NCI-H460 (cell line): ENCODE measurements at regions not wholly inside any gene's neighbourhood (a gene's known extent, or its start where the extent isn't known, plus 50 kb on each side); places are given as distances from the start of the nearest gene placed in this dataset.
"Not testable (repeated sequence)": the region's sequence is repeated elsewhere in the genome, so short reads cannot be mapped to it uniquely, and the experiment has no call there.

Experiments used
- DNase-seq: peaks from one replicate; pipeline ENCODE4 v3.0.0-alpha.2; 2016; ENCODE audit warnings: low read depth; ENCODE audit errors: extremely low read depth

DNA sequence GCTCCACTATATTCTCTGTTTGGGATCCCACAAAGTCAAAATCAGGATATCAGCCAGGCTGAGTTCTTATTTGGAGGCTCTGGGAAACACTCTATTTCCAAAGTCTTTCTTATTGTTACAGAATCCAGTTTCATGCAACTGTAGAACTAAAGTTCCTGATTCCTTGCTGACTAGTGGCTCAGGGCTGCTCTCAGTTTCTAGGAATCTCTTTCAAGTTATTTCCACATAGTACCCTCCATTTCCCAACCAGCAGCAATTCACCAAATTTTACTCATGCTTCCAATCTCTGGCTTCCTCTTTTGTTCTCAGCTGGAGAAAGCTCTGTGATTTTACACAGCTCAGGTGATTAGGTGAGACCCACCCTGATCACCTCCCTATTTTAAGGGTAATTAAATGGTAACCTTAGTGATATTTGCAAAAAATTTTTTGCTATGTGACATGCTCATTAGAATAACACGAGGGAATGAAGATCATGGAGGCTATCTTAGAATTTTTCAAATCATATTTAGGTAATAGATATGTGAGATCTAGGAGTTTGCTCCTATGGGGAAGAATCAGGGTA lies 794.9 kb upstream of the ARRDC3 start:
- DNase-seq, result no peak

DNA sequence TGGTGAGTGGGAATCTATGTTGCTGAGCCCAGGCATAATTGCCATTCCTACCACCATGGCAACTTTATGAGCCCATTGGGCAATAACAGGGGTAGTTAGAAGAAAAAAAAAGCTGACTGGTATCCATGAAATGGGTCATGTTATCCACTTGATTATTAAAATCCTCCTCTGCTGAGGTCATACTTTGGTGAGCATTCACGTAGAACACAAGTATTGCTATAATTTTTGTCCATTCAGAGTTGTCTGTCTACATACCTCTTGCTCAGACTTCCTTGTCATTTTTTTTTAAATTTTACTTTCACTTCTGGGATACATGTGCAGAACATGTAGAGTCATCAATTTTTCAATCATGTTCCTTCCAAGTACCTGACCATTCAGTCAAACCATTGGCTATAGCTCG lies 780.8 kb upstream of the ARRDC3 start:
- no peak for DNase-seq

DNA sequence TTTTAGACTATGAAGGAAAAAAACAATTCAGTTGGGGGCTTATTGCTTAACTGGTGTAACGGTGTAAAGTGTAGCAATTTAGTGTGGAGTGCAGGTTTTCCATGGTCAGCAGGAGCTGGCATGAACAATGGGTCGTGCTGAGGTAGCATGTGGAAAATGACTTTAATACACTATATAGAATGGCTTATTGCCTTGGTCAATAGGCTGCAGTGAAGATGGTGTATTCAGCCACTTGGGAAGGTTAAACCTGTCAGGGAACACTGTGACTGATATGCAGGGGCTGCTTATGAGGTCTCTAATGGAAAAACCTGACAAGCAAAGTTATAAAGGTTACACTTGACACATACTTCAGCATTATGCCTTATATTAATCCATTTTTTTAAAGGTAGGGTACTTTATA lies 764.7 kb upstream of the ARRDC3 start:
- no peak for DNase-seq

DNA sequence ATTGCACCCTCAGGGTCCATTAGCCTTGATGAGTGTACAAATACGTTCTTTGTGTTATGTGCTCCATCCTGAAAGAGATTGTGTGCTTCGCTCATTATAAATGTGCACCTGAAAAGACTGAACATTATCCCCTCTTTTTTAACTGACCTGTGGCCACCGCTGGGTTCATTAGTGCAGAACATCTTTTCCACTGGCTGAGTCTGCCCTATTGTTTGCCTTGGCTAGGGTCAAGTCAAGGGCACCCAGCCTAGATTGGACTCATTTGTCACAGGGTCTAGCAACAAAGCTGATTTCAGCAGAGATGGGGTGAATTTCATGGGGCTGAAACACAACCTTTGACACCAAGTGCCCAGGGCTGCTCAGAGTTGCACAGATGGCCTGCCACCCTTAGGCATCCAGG lies 764.1 kb upstream of the ARRDC3 start:
- DNase-seq, result no peak

DNA sequence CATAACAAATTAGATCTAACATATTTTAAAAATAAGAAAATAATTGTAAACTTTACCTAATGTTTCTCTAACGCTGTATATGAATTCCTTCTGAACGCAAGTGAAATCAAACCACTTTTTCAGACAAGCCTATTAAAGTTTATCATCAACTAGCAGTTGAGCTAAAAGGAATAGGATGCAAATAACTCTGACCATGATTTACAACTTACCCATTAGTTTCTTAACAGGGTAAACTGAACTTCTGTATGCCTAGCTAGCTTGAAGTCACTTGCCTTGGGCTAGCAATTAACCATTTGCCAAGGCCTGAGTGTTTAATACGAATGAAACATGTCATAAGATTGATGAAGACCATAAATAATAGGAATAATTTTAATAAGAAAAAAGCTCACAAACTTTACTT lies 762.7 kb upstream of the ARRDC3 start:
- DNase-seq, result no peak

DNA sequence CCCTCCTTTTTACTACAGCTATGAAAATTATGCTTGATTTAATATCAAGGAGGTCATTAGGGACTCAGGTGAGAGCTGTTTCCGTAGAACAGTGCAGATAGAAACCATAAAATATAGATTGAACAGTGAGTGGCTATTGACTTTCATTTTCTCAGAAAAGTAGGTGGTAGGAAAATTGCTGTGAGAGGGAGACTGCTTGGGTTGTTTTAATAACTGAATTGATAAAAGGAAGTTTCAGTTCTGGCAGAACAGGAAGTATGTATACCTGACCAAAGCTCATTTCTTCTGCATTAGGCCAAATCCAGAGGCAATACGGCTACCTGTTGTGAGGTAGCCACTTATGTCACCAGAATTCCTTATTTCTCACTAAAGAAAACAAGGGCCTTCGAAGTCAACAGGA lies 761.7 kb upstream of the ARRDC3 start:
- no peak for DNase-seq

DNA sequence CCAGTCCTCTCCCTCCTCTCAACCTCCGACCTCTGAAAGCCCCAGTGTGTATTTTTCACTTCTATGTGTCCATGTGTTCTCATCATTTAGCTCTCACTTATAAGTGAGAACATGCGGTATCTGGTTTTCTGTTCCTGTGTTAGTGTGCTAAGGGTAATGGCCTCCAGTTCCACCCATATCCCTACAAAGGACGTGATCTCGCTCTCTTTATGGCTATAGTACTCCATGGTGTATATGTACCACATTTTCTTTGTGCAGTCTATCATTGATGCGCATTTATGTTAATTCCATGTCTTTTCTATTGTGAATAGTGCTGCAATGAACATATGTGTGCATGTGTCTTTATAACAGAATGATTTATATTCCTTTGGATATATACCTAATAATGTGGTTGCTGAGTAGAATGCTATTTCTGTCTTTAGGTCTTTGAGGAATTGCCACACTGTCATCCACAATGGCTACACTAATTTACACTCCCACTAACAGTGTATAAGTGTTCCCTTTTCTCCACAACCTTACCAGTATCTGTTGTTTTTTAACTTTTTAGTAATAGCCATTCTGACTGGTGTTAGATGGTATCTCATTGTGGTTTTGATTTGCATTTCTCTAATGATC lies 749.3 kb upstream of the ARRDC3 start:
- not testable (repeated sequence) for DNase-seq

DNA sequence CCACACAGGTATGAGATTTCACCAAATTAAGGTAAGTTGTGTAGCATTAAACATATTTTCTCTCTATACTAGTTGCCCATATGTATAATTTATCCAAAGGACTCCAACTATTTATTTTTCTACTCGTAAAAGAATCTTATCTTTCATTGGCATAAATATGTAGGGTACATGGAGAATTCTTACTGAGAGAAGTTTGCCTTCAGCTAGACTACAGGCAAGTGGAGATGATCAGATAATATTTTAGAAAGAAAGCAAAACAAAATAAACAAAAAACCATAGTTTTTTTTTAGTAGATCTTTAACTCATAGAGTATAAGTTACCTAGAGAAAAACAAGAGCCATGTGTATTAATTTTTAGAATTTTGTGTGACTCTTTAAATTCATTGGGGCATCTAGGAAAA lies 743.1 kb upstream of the ARRDC3 start:
- no peak for DNase-seq

DNA sequence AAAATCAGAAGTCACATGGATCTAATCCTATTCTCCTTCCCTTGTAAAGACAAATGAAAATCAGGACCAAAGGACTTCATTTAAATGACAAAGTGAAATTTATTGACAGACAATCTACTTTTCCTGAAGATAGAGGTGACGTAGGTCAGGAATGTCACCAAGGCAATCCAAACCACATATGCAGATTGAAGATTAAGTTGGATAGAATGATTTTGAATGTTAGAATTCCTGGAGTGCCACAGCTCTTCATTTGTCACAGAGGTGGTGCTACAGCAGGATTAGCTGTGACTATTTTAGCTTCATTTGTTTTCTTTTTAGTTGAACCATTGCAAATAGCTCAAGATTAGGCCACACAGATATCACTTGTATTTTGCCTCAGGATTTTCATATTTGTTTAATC lies 736.0 kb upstream of the ARRDC3 start:
- no peak for DNase-seq

DNA sequence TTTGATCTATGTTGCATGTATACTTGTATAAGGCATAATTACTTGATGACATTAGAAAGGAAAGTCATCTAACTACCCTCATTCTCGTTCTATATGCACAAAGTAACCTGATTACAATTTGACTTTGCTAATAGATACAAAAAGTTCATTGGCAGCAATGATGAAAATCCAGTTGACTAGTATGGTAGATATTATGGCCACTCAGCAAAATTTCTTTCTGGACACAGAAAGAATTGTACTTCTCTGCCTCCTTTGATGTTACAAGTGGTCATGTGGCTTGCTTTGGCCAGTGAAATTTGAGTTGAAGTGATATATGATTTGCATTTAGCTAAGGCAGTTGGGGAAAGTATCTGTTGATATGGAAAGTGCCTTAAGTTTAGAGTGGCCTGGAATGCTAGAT lies 723.7 kb upstream of the ARRDC3 start:
- no peak for DNase-seq

DNA sequence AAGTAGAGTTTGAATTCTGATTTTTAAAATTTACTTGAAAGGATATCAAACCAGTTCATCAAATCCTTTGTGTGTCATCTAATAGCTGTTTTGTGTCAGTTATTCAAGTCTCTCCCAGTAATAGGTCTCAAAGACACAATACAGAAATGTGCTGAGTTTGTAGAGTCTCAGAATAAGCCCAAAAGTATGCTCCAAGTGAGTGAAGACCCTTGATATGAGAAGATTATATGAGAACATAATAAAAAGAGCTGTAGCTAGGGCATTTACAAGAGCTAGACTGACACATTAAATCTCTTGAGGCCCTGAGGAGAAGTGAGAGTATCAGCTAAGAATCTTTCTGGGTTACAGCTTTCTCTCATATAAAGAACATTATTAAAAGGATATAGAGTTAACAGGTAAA lies 721.0 kb upstream of the ARRDC3 start:
- DNase-seq, result no peak

DNA sequence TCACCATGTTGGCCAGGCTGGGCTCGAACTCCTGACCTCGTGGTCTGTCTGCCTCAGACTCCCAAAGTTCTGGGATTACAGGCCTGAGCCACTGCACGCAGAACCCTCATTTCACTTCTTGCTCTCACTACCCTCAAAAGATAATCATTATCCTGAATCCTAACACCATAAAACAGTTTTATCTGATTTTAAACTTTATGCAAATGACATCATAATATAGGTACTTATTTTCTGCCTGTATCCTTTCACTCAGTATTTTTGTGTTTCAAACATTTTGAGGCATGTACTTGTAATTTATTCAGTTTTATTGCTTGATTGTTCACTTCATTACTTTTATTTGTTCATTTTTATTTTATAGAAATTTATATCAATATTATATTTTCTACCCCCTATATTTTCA lies 719.2 kb upstream of the ARRDC3 start:
- no peak for DNase-seq

DNA sequence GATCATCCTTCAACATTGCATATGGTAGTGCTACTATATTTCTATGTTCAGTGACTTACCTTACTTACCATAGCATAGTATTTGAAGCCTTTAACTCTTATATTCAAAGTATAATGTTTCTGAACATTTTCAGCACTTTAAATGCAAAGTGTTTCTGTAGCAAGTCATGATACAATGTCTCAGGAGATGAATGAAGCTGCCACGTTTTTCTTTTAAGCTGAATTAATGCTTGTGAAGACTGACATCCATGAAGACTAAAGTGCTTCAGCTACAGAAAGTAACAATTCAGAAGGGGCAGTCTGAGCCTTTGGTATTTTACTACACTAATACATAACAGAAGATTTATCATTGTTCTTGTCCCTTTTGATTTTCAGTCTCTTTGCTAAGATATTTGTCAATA lies 709.1 kb upstream of the ARRDC3 start:
- DNase-seq, result no peak

DNA sequence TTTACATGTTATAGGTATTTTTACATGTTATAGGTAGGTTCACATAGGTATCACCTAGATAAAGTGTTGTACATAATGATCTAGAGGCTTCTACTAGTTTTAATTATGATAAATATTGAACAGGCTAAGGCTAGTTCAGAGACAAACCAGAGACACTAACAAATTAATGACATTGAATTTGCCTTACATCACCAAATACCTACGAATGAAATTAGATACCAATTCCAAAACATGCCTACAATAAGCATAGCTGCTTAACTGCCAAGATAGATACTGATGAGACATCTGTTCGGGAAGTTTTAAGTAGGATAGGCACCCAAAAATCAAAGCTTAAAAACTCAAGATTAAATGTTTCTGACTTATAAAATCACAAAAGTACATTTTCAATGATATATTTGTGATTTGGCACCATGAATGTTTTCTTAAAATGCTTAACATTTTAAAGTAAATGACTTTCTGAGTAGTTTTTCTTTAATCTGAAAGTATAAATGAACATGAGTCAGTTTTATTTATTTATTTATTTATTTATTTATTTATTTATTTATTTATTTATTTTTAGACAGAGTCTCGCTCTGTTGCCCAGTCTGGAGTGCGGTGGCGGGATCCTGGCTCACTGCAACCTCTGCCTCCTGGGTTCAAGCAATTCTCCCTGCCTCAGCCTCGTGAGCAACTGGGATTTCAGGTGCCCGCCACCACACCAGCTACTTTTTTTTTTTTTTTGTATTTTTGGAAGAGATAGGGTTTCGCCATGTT lies 703.1 kb upstream of the ARRDC3 start:
- DNase-seq, result no peak

DNA sequence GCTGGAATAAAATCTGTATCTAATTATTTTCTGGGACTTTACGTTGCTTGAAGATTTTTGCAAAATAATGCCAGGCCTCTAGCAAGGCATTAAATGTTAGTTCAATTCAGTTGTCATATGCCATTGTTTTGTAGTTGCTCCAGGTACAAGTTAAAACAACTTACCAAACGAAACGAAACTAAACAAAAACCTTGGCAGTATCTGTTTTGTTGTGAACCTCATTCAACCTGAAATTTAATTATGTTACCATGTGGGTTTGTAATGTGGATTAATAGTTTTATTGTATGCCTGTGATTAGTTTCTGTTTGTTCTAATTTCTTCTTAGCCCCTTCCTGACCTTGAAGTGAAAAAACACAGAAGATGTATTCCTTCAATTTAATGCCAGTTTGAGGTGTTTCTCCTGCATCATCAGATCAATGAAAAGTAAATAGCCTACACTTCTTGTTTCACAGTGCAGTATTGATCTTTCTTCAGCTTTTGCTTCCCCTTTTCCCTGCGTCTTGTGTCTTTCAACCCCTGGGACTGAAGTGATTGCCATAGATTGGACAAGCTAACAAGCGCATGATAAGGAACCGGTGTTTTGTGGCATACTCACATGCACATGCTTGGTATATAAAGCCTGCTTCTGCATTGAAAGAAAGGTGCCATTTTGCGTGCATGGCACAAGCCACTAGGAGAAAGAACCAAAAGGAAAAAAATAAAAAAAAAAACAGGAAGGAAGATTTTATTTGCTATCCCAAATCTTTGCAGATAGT lies 699.0 kb upstream of the ARRDC3 start:
- no peak for DNase-seq

DNA sequence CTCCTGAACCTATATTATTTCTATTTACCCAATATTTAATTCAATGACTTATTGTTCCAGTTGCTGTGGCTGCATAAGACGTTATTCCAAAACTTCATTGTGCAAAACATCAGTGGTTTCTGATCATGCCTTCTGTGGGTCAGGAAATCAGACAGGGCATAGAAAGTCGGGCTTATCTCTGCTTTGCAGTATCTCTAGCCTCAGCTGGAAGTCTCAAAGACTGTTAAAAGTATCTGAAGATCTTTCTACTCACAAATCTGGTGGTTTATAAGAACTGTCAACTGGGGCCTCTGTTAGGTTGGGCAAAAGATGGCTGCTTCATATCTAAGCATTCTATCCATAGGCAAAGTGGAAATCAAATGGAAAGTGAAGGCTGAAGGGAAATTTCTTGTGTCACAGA lies 687.7 kb upstream of the ARRDC3 start:
- no peak for DNase-seq

DNA sequence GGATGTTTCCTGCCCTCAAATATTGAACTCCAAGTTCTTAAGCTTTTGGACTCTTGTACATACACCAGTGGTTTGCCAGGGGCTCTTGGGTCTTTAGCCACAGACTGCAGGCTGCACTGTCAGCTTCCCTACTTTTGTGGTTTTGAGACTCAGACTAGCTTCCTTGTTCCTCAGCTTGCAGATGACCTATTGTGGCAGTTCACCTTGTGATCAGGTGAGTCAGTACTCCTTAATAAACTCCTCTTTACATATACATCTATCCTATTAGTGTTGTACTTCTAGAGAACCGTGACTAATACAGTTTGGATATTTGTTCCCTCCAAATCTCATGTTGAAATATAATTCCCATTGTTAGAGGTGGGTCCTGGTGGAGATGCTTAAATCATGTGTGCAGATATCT lies 681.9 kb upstream of the ARRDC3 start:
- no peak for DNase-seq

DNA sequence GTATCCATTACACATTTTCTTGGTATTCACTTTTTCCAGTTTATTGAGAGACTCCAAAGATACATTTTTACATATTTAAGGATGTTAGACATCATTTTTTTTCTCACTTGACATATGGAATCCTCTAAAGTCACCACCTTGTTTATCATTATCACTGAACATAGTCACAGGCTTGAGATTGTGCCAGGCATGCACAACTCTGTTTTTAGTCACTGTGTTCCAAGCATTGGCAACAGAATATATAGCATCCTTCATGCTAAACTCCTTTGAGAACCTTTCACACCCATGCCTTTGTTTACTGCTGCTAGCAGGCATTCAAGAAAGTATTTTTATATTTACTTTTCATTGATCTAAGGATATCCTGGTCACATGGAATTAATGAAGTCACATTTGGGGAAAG lies 668.6 kb upstream of the ARRDC3 start:
- DNase-seq, result no peak

DNA sequence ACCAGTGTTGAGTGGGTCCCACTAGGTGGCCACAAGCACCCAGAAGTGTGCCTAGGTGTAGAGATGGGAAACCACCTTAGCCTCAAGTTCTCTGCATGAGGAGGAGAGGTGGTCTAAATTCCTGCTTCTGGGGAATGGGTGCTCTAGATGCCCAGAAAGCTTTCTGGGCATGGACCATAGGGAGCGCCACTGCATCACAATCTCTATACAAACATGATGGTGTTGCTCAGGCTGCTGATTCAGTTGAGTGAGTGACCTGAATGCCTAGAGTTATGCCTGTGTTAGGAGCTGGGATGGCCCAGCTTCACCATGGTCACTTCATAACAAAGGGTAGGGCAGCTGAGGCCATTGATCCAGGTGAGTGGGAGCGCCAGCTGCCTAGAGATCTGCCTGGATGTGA lies 667.9 kb upstream of the ARRDC3 start:
- DNase-seq, result no peak

DNA sequence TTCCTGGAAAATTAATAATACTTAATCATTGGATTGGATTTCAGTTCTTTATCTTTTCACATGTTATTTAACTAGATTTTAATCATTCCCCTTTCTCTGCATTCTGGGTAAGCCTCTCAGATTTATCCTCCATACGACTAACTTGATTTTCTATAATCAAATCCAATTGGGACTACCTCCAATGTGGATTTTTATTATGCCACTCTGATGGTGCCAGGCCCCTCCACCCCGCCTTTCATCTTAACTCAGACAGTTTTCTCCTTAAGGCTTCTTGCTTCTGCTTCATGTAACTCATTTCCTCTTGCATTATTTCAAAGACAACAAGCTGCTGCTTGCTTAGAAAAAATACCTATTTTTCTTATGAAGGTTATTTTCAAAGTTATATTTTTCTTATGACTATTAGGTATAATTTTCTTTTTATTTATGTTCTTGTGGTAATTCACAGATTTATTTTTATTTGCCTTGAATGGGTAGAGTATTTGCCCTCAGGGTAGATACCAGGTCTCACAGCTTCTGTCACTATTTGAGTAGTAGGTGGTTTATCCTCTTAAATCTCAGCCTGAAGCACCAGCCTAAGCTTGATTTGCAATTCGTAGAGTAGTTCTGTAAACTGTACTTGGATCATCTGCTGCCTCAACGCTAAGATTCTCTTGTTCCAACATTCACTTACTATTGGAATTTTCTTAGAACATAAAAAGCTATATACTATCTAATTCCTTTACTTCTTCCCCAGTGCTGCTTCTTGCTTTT lies 659.0 kb upstream of the ARRDC3 start:
- no peak for DNase-seq

DNA sequence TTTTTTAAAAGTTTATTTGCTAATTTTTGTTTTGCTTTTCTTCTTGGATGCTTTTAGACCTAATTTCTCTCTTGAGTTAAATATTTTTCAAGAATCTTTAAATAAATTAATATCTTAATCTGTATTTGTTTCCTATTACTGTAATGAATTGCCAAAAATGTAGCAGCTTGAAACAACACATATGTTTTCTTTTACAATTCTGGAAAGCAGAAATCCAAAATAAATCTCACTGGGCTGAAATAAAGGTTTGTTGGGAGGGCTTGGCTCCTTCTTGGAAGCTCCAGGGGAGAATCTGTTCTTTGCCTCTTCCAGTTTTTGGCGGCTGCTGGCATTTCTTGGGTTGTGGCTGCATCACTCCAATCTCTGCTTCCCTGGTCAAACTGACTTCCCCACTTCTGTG lies 658.1 kb upstream of the ARRDC3 start:
- no peak for DNase-seq
